Body of pancreas (tissue), 4 donors: ENCODE measurements at regions not wholly inside any gene's neighbourhood (a gene's known extent, or its start where the extent isn't known, plus 50 kb on each side); places are given as distances from the start of the nearest gene placed in this dataset.

Source experiments
- ATAC-seq: fragments of 150-250 bp; one replicate; pipeline ENCODE4 v1.9.1; 2016
- DNase-seq, 4 donors: peaks; one replicate each; pipeline ENCODE4 v3.0.0-alpha.2; 2019
- H3K27ac ChIP-seq, 4 donors: fragments of 200-600 bp; sonication (generic); 1 replicate in 3 of 4; 2 replicates in 1 of 4; pipeline versions ENCODE4 v1.5.1 to v1.6.1; 2016 to 2019; ENCODE audit warnings: mild to moderate bottlenecking in 1 of 4, mixed read lengths in 1 of 4, moderate library complexity in 1 of 4
- H3K27me3 ChIP-seq, 2 donors: fragments of 200-600 bp; sonication (generic); one replicate each; pipeline ENCODE4 v1.6.0; 2016; ENCODE audit warnings: mild to moderate bottlenecking in 1 of 2
- H3K36me3 ChIP-seq, 2 donors: fragments of 200-600 bp; sonication (generic); replicated peaks in 1 of 2; 2 replicates each; pipeline ENCODE4 v1.5.1; 2016; ENCODE audit warnings: low read depth in 2 of 2; ENCODE audit not compliant: insufficient read depth in 1 of 2
- H3K4me1 ChIP-seq: fragments of 200-600 bp; sonication (generic); one replicate; pipeline ENCODE4 v1.6.0; 2016
- H3K4me3 ChIP-seq, 2 donors: fragments of 200-600 bp; sonication (generic); 1 replicate in 1 of 2; 2 replicates in 1 of 2; pipeline ENCODE4 v1.5.1; 2016 to 2019
- H3K9me3 ChIP-seq, 3 donors: fragments of 200-600 bp; sonication (generic); 1 replicate in 2 of 3; 2 replicates in 1 of 3; pipeline ENCODE4 v1.5.1; 2016
- POLR2A ChIP-seq, 3 donors: fragments of 450-650 bp; IDR thresholded peaks; one replicate each; pipeline ENCODE4 v1.6.1; 2016; ENCODE audit warnings: antibody characterized with exemption in 3 of 3, mild to moderate bottlenecking in 2 of 3
- WGBS, 2 donors: methylation state at CpG; one replicate each; pipeline ENCODE4 v1.1.5; 2017; 5-methylcytosine and 5-hydroxymethylcytosine counted together
- intact Hi-C: fragments of 100-400 bp; cut with DNase I; formaldehyde crosslinking; loops from one replicate; pipeline ENCODE4 v1.15.1; 2023
- TF ChIP-seq, protein P1 (sequence below), 7 experiments: fragments of 450-650 bp in 4 of 7; fragments of 200-600 bp in 3 of 7; sonication (generic) in 3 of 7; IDR thresholded peaks; one replicate each; pipeline ENCODE4 v1.5.1; 2016 to 2019; ENCODE audit warnings: antibody characterized with exemption in 7 of 7

GRCh38 chr7:125636320-125636962 lies 706.8 kb upstream of the POT1 start:
- Histone ChIP-seq H3K4me1 (no peaks in the 10 kb centered on the region), H3K27ac (no peak overlapping the region), H3K27me3 (no peaks in the 10 kb centered on the region), H3K36me3 (no peaks in the 10 kb centered on the region), H3K9me3 (no peaks in the 10 kb centered on the region), H3K4me3 (no peak overlapping the region)
- DNase-seq (no peak), ATAC-seq (no peak)
- intact Hi-C loops, result no loop called here
- TF ChIP-seq, protein P1, sequence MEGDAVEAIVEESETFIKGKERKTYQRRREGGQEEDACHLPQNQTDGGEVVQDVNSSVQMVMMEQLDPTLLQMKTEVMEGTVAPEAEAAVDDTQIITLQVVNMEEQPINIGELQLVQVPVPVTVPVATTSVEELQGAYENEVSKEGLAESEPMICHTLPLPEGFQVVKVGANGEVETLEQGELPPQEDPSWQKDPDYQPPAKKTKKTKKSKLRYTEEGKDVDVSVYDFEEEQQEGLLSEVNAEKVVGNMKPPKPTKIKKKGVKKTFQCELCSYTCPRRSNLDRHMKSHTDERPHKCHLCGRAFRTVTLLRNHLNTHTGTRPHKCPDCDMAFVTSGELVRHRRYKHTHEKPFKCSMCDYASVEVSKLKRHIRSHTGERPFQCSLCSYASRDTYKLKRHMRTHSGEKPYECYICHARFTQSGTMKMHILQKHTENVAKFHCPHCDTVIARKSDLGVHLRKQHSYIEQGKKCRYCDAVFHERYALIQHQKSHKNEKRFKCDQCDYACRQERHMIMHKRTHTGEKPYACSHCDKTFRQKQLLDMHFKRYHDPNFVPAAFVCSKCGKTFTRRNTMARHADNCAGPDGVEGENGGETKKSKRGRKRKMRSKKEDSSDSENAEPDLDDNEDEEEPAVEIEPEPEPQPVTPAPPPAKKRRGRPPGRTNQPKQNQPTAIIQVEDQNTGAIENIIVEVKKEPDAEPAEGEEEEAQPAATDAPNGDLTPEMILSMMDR (IDR thresholded peaks at IDR 0.05), result no peak
- TF ChIP-seq POLR2A (IDR thresholded peaks at IDR 0.05), result no peak

- no peak for DNase-seq
- no peak for ATAC-seq
Measured at GRCh38 chr7:125618516-125618915, 688.9 kb upstream of the POT1 start.

DNA sequence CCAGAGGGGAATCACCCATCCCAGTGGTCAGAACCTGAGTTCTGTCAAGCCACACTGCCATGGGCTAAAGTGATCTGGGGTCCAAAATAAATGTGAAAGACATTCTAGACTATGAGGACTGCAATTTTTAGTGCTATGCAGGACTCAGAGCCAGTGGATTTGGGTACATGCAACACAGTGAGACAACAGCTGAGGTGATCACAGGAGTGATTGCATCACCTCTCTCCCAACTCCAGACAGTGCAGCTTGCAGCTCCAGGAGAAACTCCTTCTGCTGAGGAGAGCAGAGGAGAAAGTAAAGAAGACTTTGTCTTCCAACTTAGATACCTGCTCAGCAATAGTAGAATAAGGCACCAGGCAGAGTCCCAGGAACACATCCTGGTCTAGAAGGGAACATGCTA lies 682.0 kb upstream of the POT1 start:
- H3K27me3 ChIP-seq, result no peaks in the 10 kb centered on the region
- no peak overlapping the region for H3K4me3 ChIP-seq
- H3K27ac ChIP-seq, result no peak overlapping the region
- intact Hi-C loops, result no loop called here
- DNase-seq (no peak), ATAC-seq (no peak)
- no peak for TF ChIP-seq POLR2A (IDR thresholded peaks at IDR 0.05)
- TF ChIP-seq, protein P1 (IDR thresholded peaks at IDR 0.05), result no peak
- no peaks in the 10 kb centered on the region for H3K36me3 ChIP-seq
- no peaks in the 10 kb centered on the region for H3K4me1 ChIP-seq
- no peaks in the 10 kb centered on the region for H3K9me3 ChIP-seq

More at GRCh38 chr7:125618516-125618915, 688.9 kb upstream of the POT1 start:
- H3K9me3 ChIP-seq, result no peaks in the 10 kb centered on the region
- H3K27ac ChIP-seq, result no peak overlapping the region
- intact Hi-C loops, result no loop called here
- no peak overlapping the region for H3K4me3 ChIP-seq
- no peaks in the 10 kb centered on the region for H3K4me1 ChIP-seq
- WGBS, 2 donors, result 84 to 100% methylated on average over 1 to 2 of the region's 2 CpGs
- no peaks in the 10 kb centered on the region for H3K36me3 ChIP-seq
- no peaks in the 10 kb centered on the region for H3K27me3 ChIP-seq
- TF ChIP-seq POLR2A (IDR thresholded peaks at IDR 0.05), result no peak
- TF ChIP-seq, protein P1 (IDR thresholded peaks at IDR 0.05), result no peak

DNA sequence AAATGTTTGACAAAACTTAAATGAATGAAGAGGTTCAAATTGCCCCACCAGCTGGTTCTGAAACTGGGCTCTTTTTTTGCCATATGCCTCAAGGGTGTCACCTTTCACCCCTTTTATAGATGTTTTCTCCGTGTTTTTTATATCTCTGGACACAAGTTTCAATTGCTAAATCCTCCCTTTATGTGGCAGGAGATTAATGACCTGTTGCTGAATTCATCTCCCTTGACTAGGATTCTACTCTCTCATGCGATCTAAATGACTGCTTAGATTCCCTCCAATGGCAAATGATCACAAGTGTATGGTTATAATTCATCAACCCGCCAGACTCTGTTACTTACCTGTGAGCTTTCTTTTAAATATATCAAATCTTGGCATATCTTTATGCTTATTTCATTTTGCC lies 677.0 kb upstream of the POT1 start:
- no peak overlapping the region for H3K4me3 ChIP-seq
- no peak overlapping the region for H3K27ac ChIP-seq
- WGBS, 2 donors, result 62 to 66% methylated on average over 3 of the region's 3 CpGs
- H3K27me3 ChIP-seq, result no peaks in the 10 kb centered on the region
- H3K4me1 ChIP-seq, result no peaks in the 10 kb centered on the region
- no peaks in the 10 kb centered on the region for H3K36me3 ChIP-seq
- TF ChIP-seq, protein P1 (IDR thresholded peaks at IDR 0.05), result no peak
- no peak for TF ChIP-seq POLR2A (IDR thresholded peaks at IDR 0.05)
- intact Hi-C loops, result no loop called here
- no peaks in the 10 kb centered on the region for H3K9me3 ChIP-seq
- ATAC-seq (no peak), DNase-seq (no peak)

GRCh38 chr7:125605241-125605640 lies 675.6 kb upstream of the POT1 start:
- Histone ChIP-seq H3K36me3 (no peaks in the 10 kb centered on the region), H3K4me1 (no peaks in the 10 kb centered on the region), H3K27ac (no peak overlapping the region), H3K4me3 (no peak overlapping the region), H3K9me3 (no peaks in the 10 kb centered on the region), H3K27me3 (no peaks in the 10 kb centered on the region)
- intact Hi-C loops, result no loop called here
- TF ChIP-seq, protein P1 (IDR thresholded peaks at IDR 0.05), result no peak
- no peak for TF ChIP-seq POLR2A (IDR thresholded peaks at IDR 0.05)
- ATAC-seq (no peak), DNase-seq (no peak)
- 34 to 44% methylated on average over 2 of the region's 2 CpGs for WGBS, 2 donors
